GM23338 (cell line): ENCODE measurements at regions not wholly inside any gene's neighbourhood (a gene's known extent, or its start where the extent isn't known, plus 50 kb on each side); places are given as distances from the start of the nearest gene placed in this dataset.

ENCODE experiments used
- ATAC-seq: fragments of 200-7000 bp; cut with Tn5 transposase; 3 replicates; pipeline ENCODE4 v1.9.1; 2020
- DNase-seq: peaks from one replicate; pipeline ENCODE4 v3.0.0-alpha.2; 2015; ENCODE audit warnings: low spot score
- H2AFZ ChIP-seq: fragments of 200-600 bp; sonication (generic); 2 replicates; pipeline ENCODE4 v1.8.0; 2016; ENCODE audit warnings: antibody characterized with exemption, mild to moderate bottlenecking, moderate library complexity
- H3F3A ChIP-seq: fragments of 200-600 bp; sonication (generic); replicated peaks from 2 replicates; pipeline ENCODE4 v1.8.0; 2017; ENCODE audit warnings: antibody characterized with exemption, mixed run types, low read depth
- H3K27ac ChIP-seq: fragments of 200-600 bp; sonication (generic); 2 replicates; pipeline ENCODE4 v1.6.1; 2016; ENCODE audit warnings: low read depth
- H3K27me3 ChIP-seq: fragments of 200-600 bp; sonication (generic); 2 replicates; pipeline ENCODE4 v1.8.0; 2016; ENCODE audit warnings: mild to moderate bottlenecking, mixed run types, moderate library complexity; ENCODE audit not compliant: insufficient read depth
- H3K36me3 ChIP-seq: fragments of 200-600 bp; sonication (generic); 2 replicates; pipeline ENCODE4 v1.8.0; 2016; ENCODE audit warnings: mild to moderate bottlenecking; ENCODE audit not compliant: insufficient read depth
- H3K4me1 ChIP-seq: fragments of 200-600 bp; sonication (generic); 2 replicates; pipeline ENCODE4 v1.8.0; 2016; ENCODE audit warnings: mild to moderate bottlenecking, moderate library complexity; ENCODE audit not compliant: insufficient read depth
- H3K4me2 ChIP-seq: fragments of 200-600 bp; sonication (generic); 2 replicates; pipeline ENCODE4 v1.7.1; 2017; ENCODE audit warnings: mixed run types
- H3K4me3 ChIP-seq: fragments of 200-600 bp; sonication (generic); 2 replicates; pipeline ENCODE4 v1.6.1; 2016; ENCODE audit warnings: mixed run types
- H3K79me2 ChIP-seq: fragments of 200-600 bp; sonication (generic); replicated peaks from 2 replicates; pipeline ENCODE4 v1.8.0; 2017; ENCODE audit warnings: mild to moderate bottlenecking; ENCODE audit not compliant: insufficient read depth
- H3K9me2 ChIP-seq: fragments of 200-600 bp; sonication (generic); 2 replicates; pipeline ENCODE4 v1.8.0; 2017; ENCODE audit not compliant: insufficient read depth
- H4K20me1 ChIP-seq: fragments of 200-600 bp; sonication (generic); replicated peaks from 2 replicates; pipeline ENCODE4 v1.8.0; 2017; ENCODE audit warnings: mild to moderate bottlenecking; ENCODE audit not compliant: insufficient read depth
- H3K27ac Mint-ChIP-seq: 2 replicates; pipeline ENCODE4 v1.8.0; 2020; ENCODE audit warnings: inconsistent platforms, mild to moderate bottlenecking, moderate library complexity, mixed read lengths
- H3K27me3 Mint-ChIP-seq: 3 replicates; pipeline ENCODE4 v1.8.0; 2022; ENCODE audit warnings: low read depth, mild to moderate bottlenecking, moderate library complexity, mixed read lengths, inconsistent platforms; ENCODE audit not compliant: insufficient read depth, poor library complexity
- H3K36me3 Mint-ChIP-seq: 3 replicates; pipeline ENCODE4 v1.8.0; 2021; ENCODE audit warnings: low read depth, mild to moderate bottlenecking, inconsistent platforms, moderate library complexity, mixed read lengths
- H3K4me1 Mint-ChIP-seq: 3 replicates; pipeline ENCODE4 v1.8.0; 2020; ENCODE audit warnings: mild to moderate bottlenecking, inconsistent platforms, mixed read lengths
- H3K4me3 Mint-ChIP-seq: 3 replicates; pipeline ENCODE4 v1.8.0; 2021; ENCODE audit warnings: moderate library complexity, mild to moderate bottlenecking, inconsistent platforms, mixed read lengths
- H3K9me3 Mint-ChIP-seq: 3 replicates; pipeline ENCODE4 v1.8.0; 2020; ENCODE audit warnings: moderate library complexity, mild to moderate bottlenecking, inconsistent platforms, mixed read lengths
- CREB1 ChIP-seq: fragments of 250-450 bp; sonication (Bioruptor Pico); IDR thresholded peaks from 2 replicates; pipeline ENCODE4 v1.5.0; 2020; ENCODE audit warnings: low read depth, mild to moderate bottlenecking, moderate library complexity
- EZH2 ChIP-seq: fragments of 200-600 bp; sonication (generic); IDR thresholded peaks from one replicate; pipeline ENCODE4 v1.8.0; 2017; ENCODE audit warnings: antibody characterized with exemption, mild to moderate bottlenecking, low read depth; ENCODE audit not compliant: unreplicated experiment
- EZH2phosphoT487 ChIP-seq: fragments of 200-600 bp; sonication (generic); IDR thresholded peaks from one replicate; pipeline ENCODE4 v1.8.1; 2018; ENCODE audit warnings: antibody characterized with exemption; ENCODE audit not compliant: unreplicated experiment
- JUNB ChIP-seq: IDR thresholded peaks from one replicate; pipeline ENCODE4 v1.6.1; 2016; ENCODE audit warnings: antibody characterized with exemption; ENCODE audit not compliant: unreplicated experiment
- NANOG ChIP-seq: IDR thresholded peaks from 2 replicates; pipeline ENCODE4 v1.6.1; 2016; ENCODE audit warnings: antibody characterized with exemption, borderline replicate concordance
- POLR2AphosphoS5 ChIP-seq: IDR thresholded peaks from 2 replicates; pipeline ENCODE4 v1.6.1; 2016; ENCODE audit warnings: antibody characterized with exemption, low read depth
- STAT1 ChIP-seq: IDR thresholded peaks from one replicate; pipeline ENCODE4 v1.6.1; 2016; ENCODE audit warnings: antibody characterized with exemption; ENCODE audit not compliant: unreplicated experiment
- ZNF114 ChIP-seq: fragments of 250-450 bp; sonication (Bioruptor Pico); IDR thresholded peaks from 2 replicates; pipeline ENCODE4 v1.5.0; 2020; ENCODE audit warnings: mild to moderate bottlenecking, moderate library complexity
- ZNF331 ChIP-seq: fragments of 250-450 bp; sonication (Bioruptor Pico); IDR thresholded peaks from 2 replicates; pipeline ENCODE4 v1.5.0; 2020; ENCODE audit warnings: low read depth, mild to moderate bottlenecking, moderate library complexity
- ZNF462 ChIP-seq: fragments of 250-450 bp; sonication (Bioruptor Pico); IDR thresholded peaks from 2 replicates; pipeline ENCODE4 v1.5.0; 2020; ENCODE audit warnings: mild to moderate bottlenecking, moderate library complexity
- TF ChIP-seq, protein P1 (sequence below), 2 experiments: fragments of 200-600 bp in 1 of 2; sonication (generic) in 1 of 2; conservative IDR thresholded peaks; 2 replicates each; pipeline versions ENCODE4 v1.5.1 to v1.6.1; 2016 to 2017; ENCODE audit warnings: antibody characterized with exemption in 2 of 2, low read depth in 2 of 2, mild to moderate bottlenecking in 2 of 2, moderate library complexity in 1 of 2
- TF ChIP-seq, protein P2 (sequence below): IDR thresholded peaks from 2 replicates; pipeline ENCODE4 v1.6.1; 2016; ENCODE audit warnings: antibody characterized with exemption
- TF ChIP-seq, protein P3 (sequence below): IDR thresholded peaks from one replicate; pipeline ENCODE4 v1.6.1; 2018; ENCODE audit warnings: antibody characterized with exemption; ENCODE audit not compliant: unreplicated experiment

- Mint-ChIP-seq H3K27me3 (peaks cover 2% of the 10 kb centered on the region), H3K9me3 (peaks cover 7% of the 10 kb centered on the region; the same call in 2 of the 3 replicates), H3K36me3 (no peaks in the 10 kb centered on the region), H3K27ac (no peak overlapping the region), H3K4me1 (no peaks in the 10 kb centered on the region), H3K4me3 (no peak overlapping the region)
- no peak overlapping the region for H3K4me2 ChIP-seq
- H3F3A ChIP-seq: no peaks in the 10 kb centered on the region
- TF ChIP-seq POLR2AphosphoS5 (no peak), EZH2phosphoT487 (no peak), CREB1 (no peak), EZH2 (no peak), ZNF331 (no peak), ZNF462 (CRISPR knock-in tag) (no peak), STAT1 (no peak), NANOG (no peak), JUNB (no peak), ZNF114 (CRISPR knock-in tag) (no peak)
- TF ChIP-seq, protein P1, sequence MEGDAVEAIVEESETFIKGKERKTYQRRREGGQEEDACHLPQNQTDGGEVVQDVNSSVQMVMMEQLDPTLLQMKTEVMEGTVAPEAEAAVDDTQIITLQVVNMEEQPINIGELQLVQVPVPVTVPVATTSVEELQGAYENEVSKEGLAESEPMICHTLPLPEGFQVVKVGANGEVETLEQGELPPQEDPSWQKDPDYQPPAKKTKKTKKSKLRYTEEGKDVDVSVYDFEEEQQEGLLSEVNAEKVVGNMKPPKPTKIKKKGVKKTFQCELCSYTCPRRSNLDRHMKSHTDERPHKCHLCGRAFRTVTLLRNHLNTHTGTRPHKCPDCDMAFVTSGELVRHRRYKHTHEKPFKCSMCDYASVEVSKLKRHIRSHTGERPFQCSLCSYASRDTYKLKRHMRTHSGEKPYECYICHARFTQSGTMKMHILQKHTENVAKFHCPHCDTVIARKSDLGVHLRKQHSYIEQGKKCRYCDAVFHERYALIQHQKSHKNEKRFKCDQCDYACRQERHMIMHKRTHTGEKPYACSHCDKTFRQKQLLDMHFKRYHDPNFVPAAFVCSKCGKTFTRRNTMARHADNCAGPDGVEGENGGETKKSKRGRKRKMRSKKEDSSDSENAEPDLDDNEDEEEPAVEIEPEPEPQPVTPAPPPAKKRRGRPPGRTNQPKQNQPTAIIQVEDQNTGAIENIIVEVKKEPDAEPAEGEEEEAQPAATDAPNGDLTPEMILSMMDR (conservative IDR thresholded peaks at IDR 0.05; ENCODE audit: low read depth in 2 of 2): no peak
- TF ChIP-seq, protein P2, sequence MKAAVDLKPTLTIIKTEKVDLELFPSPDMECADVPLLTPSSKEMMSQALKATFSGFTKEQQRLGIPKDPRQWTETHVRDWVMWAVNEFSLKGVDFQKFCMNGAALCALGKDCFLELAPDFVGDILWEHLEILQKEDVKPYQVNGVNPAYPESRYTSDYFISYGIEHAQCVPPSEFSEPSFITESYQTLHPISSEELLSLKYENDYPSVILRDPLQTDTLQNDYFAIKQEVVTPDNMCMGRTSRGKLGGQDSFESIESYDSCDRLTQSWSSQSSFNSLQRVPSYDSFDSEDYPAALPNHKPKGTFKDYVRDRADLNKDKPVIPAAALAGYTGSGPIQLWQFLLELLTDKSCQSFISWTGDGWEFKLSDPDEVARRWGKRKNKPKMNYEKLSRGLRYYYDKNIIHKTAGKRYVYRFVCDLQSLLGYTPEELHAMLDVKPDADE: no peak
- TF ChIP-seq, protein P3, sequence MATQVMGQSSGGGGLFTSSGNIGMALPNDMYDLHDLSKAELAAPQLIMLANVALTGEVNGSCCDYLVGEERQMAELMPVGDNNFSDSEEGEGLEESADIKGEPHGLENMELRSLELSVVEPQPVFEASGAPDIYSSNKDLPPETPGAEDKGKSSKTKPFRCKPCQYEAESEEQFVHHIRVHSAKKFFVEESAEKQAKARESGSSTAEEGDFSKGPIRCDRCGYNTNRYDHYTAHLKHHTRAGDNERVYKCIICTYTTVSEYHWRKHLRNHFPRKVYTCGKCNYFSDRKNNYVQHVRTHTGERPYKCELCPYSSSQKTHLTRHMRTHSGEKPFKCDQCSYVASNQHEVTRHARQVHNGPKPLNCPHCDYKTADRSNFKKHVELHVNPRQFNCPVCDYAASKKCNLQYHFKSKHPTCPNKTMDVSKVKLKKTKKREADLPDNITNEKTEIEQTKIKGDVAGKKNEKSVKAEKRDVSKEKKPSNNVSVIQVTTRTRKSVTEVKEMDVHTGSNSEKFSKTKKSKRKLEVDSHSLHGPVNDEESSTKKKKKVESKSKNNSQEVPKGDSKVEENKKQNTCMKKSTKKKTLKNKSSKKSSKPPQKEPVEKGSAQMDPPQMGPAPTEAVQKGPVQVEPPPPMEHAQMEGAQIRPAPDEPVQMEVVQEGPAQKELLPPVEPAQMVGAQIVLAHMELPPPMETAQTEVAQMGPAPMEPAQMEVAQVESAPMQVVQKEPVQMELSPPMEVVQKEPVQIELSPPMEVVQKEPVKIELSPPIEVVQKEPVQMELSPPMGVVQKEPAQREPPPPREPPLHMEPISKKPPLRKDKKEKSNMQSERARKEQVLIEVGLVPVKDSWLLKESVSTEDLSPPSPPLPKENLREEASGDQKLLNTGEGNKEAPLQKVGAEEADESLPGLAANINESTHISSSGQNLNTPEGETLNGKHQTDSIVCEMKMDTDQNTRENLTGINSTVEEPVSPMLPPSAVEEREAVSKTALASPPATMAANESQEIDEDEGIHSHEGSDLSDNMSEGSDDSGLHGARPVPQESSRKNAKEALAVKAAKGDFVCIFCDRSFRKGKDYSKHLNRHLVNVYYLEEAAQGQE: no peak
- H3K27me3 ChIP-seq: no peaks in the 10 kb centered on the region
- H3K4me1 ChIP-seq: no peaks in the 10 kb centered on the region
- DNase-seq (no peak), ATAC-seq (no peak)
- no peak overlapping the region for H3K4me3 ChIP-seq
- no peak overlapping the region for H3K27ac ChIP-seq
- no peaks in the 10 kb centered on the region for H3K79me2 ChIP-seq
- H3K9me2 ChIP-seq: peaks cover 4% of the 10 kb centered on the region; the same call in 1 of the 2 replicates
- 0 out of 2 replicates have a peak overlapping the region, but pooled peaks have one; percentile 8 for H2AFZ ChIP-seq
- H4K20me1 ChIP-seq: no peaks in the 10 kb centered on the region
- no peaks in the 10 kb centered on the region for H3K36me3 ChIP-seq
Measured at GRCh38 chr4:141543706-141544105, 92.7 kb upstream of the IL15 start.
